CD4-positive, alpha-beta T cell treated with Interleukin-1 beta for 1 hour (primary cell): ENCODE measurements at regions not wholly inside any gene's neighbourhood (a gene's known extent, or its start where the extent isn't known, plus 50 kb on each side); places are given as distances from the start of the nearest gene placed in this dataset.

Source experiments
- DNase-seq, 2 donors: peaks; one replicate each; pipeline ENCODE4 v3.0.0-alpha.2; 2020 to 2022

DNA sequence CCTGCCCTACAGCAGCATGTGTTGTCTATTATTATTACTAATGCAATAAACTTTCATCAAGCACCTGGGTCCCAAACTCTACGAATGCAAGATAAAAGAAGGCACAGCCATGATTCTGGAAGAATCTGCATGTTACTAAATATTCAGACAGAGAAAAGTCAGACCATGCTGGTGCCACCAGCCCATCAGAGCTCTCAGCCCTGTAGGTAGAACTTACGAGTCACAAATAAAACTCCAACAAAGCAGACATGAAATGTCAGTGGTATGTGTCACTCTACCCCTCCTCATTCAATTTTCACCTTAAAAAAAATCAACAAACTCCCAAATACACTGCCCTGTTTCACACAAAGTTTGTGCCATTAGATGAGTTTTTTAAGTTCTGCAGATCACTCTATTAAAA, 62.4 kb upstream of the TIAM1 start:
- DNase-seq, result no peak

DNA sequence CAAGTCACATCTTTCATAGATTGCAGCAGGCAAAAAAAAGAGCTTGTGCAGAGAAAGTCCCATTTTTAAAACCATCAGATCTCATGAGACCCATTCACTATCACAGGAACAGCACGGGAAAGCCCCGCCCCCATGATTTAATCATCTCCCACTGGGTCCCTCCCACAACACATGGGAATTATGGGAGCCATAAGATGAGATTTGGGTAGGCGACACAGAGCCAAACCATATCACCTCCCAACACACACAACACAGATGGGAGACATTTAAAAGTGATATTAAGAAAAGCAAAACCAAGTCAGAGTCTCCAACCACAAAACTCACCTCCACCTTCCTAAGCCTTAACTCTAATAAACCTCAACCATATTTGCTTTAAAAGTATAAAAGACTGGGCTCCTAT, 61.5 kb upstream of the TIAM1 start:
- DNase-seq, result no peak

DNA sequence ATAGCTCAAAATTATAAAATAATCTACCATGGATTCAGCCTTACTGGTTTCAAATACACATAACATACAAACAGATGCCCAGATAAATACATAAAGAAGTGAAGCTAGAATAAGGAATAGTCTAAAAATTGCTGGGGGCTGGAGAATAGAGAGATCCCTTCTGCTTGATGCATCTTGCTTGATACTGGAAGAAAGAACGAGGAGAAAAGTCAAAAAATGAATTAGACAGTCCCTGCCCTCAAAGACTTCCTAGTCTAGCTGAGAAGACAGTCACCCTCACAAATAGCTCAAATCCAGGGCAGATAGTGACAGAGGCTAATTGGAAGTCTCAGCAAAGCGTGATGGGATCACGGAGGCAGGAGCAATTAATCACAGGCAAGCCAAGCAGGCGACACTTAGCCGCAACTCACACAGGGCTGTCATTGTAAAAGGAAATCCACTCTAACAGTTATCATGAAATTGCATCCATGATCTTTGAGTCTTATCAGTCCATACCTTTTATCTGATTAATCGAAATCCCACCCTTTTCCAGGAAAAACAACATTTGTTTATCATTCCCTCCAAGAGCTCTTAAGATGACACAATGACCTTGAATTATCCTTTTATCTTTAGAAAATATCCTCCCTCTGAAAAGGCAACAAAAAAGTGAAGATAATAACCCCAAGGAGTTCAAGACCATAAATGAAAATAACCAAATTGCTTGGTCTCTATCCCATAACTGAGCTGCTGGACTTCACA, 59.7 kb upstream of the TIAM1 start:
- no peak for DNase-seq

DNA sequence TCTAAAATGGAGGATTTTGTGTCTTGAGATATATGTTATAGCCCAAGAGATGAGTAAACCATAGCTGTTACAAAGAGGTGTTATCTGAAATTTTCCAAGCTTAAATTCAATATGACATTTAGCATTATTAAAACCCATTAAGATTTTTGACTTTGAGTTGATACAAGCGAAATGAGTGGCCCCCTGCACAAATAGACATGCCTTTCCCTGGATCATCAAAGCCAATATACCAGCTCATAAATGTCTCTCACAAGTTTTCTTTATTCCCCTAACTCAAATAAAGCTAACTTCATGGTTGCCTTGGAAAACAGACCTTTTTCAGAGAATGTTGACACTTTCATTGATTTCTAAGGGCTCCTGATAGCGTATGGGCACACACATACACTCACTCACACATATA, 55.5 kb upstream of the TIAM1 start:
- DNase-seq, result no peak

DNA sequence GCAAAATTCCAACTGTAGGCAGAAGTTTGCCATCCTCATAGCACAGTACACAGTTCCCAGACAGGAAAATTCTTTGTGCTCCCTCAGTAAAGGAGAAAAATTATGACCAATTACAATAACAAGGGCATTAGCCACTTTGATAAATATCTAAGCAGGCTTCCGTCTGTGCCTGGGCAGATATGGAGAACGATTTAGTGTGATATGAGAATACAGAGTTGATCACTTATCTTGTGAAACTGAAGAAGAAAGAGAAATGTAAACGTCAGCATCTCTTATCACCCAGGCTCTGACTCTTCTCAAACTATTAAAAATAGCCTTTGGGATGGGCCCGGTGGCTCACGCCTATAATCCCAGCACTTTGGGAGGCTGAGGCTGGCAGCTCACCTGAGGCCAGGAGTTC, 54.5 kb upstream of the TIAM1 start:
- no peak for DNase-seq

DNA sequence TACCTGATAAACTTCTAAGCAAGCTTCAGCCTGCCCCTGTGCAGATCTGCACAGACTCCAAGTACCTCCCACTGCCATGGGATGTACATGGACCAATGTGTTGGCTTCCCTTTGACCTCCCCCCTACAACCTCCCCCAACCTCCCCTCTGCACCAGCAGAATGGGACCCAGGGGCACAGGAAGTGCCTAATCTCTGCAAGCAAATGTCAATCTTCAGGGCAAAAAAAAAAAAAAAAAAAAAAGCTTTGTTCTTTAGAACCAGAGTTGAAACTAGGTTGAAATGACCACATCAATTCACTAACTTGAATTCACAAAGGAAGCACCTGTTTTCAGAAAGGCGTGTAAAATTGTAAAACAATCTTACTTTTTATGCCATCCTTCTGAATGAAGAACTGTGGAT, 53.9 kb upstream of the TIAM1 start:
- peak; percentile 22 to 35 for DNase-seq

DNA sequence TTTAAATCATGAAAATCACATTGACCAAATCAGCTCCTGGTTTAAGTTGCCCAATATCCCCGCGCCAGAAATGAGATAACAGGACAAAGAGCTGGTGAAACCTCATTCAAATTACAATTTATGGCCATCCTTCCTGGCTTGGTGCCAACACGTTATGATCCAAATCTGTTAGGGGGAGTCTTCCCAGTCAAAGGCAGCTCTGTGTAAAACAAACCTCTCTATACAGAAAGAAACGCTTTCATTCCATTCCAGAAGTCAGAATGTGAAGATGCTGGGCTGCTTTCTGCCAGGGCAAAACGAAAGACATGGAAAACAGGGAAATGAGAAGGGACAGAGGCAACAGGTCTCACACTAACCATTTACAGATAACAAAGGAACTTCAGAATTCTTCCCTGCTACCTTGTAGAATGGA, 53.5 kb upstream of the TIAM1 start:
- no peak for DNase-seq

DNA sequence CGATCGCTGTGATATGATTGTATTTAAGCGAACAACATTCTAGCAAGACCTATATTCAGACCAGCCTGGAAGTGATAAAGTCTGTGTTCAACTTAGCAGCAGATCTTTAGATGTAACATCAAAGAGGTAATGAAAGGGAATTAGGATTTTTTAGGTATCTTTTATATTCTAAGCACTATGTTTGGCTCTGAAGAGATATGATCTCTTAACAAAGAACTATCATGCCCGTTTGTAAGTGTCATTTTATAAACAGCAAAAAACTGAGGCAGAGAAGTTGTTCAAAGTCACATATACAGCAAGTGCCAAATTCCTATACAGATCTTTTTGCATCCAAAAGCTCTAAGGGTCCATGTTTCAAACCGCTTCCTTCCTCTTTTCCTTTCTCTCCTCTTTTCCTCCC, 53.0 kb upstream of the TIAM1 start:
- DNase-seq, result no peak

DNA sequence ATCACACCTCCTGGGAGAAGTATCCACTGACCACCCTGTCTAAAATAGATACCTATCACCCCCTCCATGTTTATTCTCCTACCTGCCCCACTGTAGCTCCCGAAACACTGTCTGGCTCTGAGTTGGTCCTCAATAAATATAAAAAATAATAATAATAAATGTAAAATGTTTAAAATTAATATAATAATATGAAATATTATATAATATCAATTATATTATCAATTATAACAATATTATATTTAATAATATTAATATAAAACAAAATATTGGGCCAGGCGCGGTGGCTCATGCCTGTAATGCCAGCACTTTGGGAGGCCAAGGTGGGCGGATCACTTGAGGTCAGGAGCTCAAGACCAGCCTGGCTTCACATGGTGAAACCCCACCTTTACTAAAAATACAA, 52.3 kb upstream of the TIAM1 start:
- no peak for DNase-seq

DNA sequence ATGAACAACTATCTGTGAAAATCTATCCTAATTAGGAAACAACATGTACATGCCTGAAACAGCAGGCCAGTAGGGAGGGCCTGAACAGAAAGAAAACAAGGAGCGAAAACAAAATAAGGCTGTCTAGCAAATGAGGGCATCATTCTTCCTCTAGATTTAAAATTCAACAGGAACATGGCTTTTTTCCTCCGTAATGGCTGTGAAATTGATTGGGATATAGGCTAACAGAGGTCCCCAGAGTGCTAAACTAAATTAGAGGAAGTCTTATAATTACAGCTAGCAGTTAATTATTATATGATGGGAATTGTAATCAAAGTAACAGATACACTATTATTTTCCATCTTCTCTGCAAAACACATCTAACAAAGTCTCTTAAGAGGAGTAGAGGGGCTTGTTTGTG, 51.7 kb upstream of the TIAM1 start:
- DNase-seq, result no peak

DNA sequence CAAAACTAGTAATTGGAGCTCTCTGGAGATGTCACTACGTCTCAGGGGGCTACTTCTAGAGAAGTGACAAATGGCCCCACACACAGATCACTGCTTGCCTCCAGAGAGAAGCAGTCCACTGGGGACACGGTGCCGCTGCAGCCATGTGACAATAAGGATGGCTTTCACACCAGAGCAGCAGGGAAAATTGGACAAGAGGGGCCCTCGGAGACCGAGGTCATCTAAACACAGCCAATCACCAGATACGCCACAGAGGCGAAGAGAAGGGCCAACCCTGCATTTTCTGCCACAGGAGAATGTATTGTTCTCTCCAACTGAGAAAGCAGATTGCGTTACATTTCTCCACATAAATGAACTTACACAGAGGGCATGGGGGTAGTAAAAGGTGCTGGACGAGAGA, 51.2 kb upstream of the TIAM1 start:
- DNase-seq, result no peak

DNA sequence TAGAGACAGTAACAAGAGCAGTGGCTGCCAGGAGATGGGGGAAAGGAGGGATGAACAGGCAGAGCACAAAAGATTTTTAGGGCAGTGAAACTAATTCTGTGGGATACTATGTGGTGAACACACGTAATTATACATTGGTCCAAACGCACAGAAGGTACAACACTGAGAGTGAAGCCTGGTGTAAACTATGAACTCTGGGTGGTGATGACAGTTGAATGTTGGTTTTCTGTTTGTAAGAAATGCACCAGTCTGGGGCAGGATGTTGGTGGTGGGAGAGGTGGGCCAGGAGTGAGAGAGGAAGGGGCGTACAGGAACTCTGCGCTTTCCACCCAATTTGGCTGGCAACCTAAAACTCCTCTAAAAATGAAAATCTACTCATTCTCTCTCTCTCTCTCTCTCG, 50.2 kb upstream of the TIAM1 start:
- DNase-seq, result no peak
